ENCODE measurements at regions not wholly inside any gene's neighbourhood (a gene's known extent, or its start where the extent isn't known, plus 50 kb on each side); places are given as distances from the start of the nearest gene placed in this dataset.

- DNase-seq, result peak; percentile 40
These were observed 558.7 kb upstream of the KCNMB2 start for GRCh38 chr3:177977381-177978158.

- DNase-seq, result no peak
These were observed 557.3 kb upstream of the KCNMB2 start for GRCh38 chr3:177978946-177979345.

- no peak for DNase-seq
These were observed 556.5 kb upstream of the KCNMB2 start for GRCh38 chr3:177979703-177980102.

- DNase-seq, result no peak
These were observed 554.7 kb upstream of the KCNMB2 start for GRCh38 chr3:177981576-177981975.

- peak; percentile 5 for DNase-seq
These were observed 554.2 kb upstream of the KCNMB2 start for GRCh38 chr3:177982034-177982433.

GRCh38 chr3:177983320-177983719, 552.9 kb upstream of the KCNMB2 start:
- no peak for DNase-seq

GRCh38 chr3:177992993-177993970, 543.0 kb upstream of the KCNMB2 start:
- no peak for DNase-seq

- no peak for DNase-seq
These were observed 541.3 kb upstream of the KCNMB2 start for GRCh38 chr3:177994976-177995375.

GRCh38 chr3:177995381-177996085, 540.7 kb upstream of the KCNMB2 start:
- DNase-seq, result no peak

- peak; percentile 83 for DNase-seq
These were observed 534.5 kb upstream of the KCNMB2 start for GRCh38 chr3:178001670-178002101.

- no peak for DNase-seq
These were observed 534.1 kb upstream of the KCNMB2 start for GRCh38 chr3:178002113-178002512.

- peak; percentile 5 for DNase-seq
These were observed 532.5 kb upstream of the KCNMB2 start for GRCh38 chr3:178003756-178004155.

GRCh38 chr3:178005961-178006360, 530.3 kb upstream of the KCNMB2 start:
- no peak for DNase-seq

GRCh38 chr3:178010306-178010705, 525.9 kb upstream of the KCNMB2 start:
- no peak for DNase-seq

GRCh38 chr3:178019645-178020044, 516.6 kb upstream of the KCNMB2 start:
- no peak for DNase-seq

GRCh38 chr3:178022599-178022998, 513.6 kb upstream of the KCNMB2 start:
- DNase-seq, result no peak

- DNase-seq, result no peak
These were observed 507.3 kb upstream of the KCNMB2 start for GRCh38 chr3:178028933-178029332.

- DNase-seq, result no peak
These were observed 499.6 kb upstream of the KCNMB2 start for GRCh38 chr3:178036451-178037144.

- DNase-seq, result no peak
These were observed 494.3 kb upstream of the KCNMB2 start for GRCh38 chr3:178041931-178042330.

- DNase-seq, result no peak
These were observed 493.9 kb upstream of the KCNMB2 start for GRCh38 chr3:178042376-178042775.

- DNase-seq, result no peak
These were observed 493.2 kb upstream of the KCNMB2 start for GRCh38 chr3:178043084-178043483.

- DNase-seq, result no peak
These were observed 491.9 kb upstream of the KCNMB2 start for GRCh38 chr3:178044320-178044719.

GRCh38 chr3:178047496-178047895, 488.7 kb upstream of the KCNMB2 start:
- DNase-seq, result no peak

Data from activated CD4-positive, alpha-beta T cell treated with anti-CD3 and anti-CD28 coated beads, Interleukin-2, amount 50 U/mL, for 16 hours (primary cell).